8988T (cell line): ENCODE measurements at regions not wholly inside any gene's neighbourhood (a gene's known extent, or its start where the extent isn't known, plus 50 kb on each side); places are given as distances from the start of the nearest gene placed in this dataset.

Source experiments
- DNase-seq: peaks from one replicate; pipeline ENCODE4 v3.0.0; 2011

DNA sequence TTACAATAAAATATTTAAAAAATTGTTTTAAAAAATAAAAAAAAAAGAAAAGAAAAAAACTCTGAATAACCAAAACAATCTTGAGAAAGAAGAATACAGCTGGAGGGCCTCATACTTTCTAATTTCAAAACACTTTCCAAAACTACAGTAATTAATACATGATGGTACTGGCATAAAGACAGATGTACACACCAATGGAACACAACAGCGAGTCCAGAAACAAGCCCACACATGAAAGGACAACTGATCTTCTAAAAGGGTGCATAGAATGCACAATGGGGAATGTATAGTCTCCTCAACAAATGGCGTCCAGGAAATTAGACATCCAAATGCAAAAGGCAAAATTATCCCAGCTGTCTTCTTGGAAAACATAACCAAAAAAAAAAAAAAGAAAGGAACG is 99.6 kb downstream of the LURAP1L start:
- no peak for DNase-seq

DNA sequence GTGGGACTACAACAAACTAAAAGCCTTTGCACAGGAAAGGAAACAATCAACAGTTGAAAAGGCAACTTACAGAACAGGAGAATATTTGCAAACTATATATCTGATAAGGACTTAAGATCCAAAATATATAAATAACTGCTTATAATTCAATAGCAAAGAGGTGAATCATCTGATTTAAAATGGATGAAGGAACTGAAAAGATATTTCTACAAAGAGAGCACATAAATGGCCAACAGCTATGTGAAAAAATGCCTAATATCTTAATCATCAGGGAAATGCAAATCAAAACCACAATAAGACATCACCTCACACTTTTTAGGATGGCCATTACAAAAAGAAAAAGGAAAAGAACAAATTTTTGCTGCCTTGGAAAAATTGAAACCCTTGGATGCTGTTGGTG is 100.4 kb downstream of the LURAP1L start:
- no peak for DNase-seq

DNA sequence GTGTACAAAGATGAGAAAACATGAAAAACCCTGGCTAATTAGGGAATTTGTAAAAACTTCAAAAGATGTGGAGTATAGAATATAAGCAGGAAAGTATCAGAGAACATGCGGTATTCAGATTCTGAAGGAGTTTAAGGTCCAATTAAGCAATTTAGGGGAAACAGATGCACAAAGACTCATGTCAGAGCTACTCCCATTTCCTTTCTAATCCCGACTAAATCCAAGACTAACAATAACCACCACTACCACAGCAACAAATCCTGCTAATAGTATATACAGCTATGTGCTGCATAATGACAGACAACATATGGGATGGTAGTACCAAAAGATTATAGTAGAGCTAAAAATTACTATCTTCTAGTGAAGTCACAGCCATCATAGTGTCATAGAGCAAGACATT is 102.1 kb downstream of the LURAP1L start:
- no peak for DNase-seq

- DNase-seq, result no peak
Measured at GRCh38 chr9:12878351-12878978, 103.6 kb downstream of the LURAP1L start.

GRCh38 chr9:12879961-12880360 is 105.1 kb downstream of the LURAP1L start:
- no peak for DNase-seq

DNA sequence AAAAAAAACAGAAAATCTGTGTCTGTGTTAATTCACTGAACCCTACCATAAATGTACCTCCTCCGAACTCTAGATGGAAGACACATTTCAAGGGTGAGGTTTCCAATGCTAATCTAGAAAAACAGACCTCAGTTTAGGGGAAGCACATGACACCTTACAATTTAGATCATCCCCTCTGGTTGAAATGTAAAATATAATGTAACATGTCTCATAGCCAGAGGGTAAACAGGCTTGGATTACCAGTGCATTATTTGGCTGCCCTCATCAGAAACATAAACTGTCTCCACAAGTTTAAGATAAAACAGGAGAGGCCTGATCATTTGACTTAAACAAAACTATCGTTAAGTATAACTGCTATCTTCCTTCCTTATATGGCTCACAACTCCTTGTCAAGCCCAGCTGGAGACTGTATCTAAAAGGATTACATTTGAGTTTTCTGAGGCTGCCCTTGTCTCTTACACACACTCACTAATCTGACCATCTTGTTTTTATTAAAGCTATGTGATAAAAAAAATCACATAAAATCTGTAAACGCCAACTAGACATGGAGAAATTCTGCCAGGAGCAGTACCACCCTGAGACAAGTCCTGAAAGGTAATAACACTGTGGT is 105.7 kb downstream of the LURAP1L start:
- no peak for DNase-seq

DNA sequence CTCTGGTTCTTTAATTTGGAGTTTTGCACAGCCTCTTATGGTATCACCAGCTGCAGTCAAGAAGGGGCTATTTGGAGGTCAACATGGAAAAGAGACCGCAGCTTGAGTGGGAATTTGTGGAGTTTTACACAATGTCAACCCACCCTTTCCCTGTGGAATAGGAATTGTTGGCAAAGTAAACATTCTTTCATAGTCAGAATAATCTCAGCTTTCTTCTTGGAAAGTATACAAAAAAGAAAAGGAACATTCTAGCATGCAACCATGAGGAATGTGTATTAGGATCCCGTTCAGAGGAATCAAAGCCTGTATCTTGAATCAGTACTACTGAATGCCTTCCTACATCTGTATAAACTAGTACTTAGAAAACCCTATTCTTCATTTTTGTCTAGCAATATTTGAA is 107.6 kb downstream of the LURAP1L start:
- DNase-seq, result no peak

GRCh38 chr9:12884736-12885395 is 110.0 kb downstream of the LURAP1L start:
- no peak for DNase-seq

DNA sequence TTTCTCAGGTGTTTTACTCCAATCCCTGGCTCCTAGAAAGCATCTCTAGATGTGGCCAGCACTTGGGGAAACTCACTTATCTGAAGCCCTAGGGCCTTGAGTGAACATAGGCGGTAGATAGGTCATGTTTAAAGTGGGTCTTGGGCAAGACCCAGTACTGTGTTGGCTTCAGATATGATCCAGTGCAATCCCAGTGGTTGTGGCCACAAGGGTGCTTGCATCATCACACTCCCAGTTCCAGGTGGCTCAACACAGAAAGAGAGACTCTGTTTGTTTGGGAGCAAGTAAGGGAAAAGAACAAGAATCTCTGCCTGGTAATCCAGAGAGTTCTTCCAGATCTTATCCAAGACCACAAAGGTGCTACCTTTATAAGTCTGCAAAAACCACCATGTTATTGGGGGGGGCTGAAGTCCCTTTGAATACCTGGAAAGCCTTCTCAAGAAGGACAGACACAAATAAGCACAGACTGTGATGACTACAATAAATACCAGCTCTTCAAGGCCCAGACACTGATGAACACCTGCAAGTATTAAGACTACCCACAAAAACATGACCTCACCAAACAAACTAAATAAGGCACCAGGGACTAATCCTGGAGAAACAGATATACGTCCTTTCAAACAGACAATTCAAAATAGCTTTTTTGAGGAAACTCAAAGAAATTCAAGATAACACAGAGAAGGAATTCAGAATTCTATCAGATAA is 114.7 kb downstream of the LURAP1L start:
- no peak for DNase-seq

- no peak for DNase-seq
Measured at GRCh38 chr9:12891588-12891987, 116.8 kb downstream of the LURAP1L start.

DNA sequence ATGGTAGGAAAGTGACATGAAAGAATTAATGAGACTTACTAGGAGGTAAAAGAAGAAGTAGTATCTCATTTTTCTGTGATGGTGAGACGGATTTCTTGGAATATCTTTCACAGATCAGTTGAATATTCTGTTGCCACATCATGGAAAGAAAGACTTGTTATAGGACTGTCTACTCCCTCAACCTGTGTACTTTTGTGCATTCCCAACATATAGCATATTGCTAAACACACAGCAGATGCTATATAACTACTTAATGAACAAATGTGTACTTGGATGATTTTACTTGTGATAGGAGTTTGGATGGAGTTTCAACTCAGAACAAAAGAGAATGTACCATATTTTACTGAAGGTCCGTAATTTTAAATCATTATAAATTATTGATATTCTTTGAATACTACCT is 128.5 kb downstream of the LURAP1L start:
- no peak for DNase-seq

DNA sequence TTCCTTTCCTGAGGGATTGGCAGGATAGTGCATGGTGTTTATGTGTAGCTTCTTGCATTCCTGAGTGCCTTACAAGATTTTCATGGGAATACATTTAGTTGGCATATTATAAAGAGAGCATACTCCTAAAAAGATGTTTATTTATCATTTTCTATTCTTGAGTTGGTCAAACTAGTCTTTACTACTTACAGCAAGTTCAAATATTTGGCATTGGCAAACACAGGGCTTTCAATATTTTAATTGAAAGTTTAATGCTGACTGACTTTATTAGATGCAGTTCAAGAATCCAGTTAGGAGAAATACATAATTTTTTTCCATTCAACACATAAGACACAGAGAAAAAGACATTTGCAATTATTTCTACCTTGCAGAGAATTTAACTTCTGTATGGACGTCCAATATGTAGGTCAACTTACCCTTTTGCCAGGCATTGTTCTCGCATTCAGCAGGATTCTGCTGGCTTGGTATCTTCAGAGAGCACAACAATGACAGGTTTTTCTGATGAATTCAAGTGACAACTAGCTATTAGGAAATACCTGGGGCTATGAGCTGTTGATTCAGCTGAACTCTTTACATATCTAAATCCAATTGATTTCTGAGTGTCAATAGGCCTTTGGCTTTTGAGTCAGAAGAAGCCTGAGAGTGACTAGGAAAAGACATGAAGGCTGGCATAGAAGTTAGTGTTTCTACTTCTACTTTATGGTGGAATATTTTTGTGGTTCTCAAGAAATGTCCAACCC is 129.6 kb downstream of the LURAP1L start:
- no peak for DNase-seq

DNA sequence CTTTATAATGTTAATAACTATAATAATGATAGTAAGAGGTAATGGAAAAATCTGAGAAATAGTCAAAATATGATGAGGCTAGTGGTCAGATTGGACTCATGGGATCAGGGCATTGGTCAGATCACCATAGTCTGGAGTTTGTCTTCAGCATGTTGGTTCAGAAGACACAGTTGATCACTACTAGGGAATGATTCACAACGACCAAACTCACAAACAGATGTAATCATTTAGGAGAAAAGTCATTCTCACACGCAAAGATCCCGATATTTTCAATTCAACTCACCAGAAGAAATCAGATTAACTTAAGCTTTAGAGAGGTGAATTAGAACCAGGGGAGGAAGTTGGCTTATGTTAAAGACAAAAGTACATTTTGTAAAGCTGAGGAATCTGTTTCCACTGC is 131.8 kb downstream of the LURAP1L start:
- DNase-seq, result no peak

- DNase-seq, result no peak
Measured at GRCh38 chr9:12908895-12909294, 134.1 kb downstream of the LURAP1L start.

DNA sequence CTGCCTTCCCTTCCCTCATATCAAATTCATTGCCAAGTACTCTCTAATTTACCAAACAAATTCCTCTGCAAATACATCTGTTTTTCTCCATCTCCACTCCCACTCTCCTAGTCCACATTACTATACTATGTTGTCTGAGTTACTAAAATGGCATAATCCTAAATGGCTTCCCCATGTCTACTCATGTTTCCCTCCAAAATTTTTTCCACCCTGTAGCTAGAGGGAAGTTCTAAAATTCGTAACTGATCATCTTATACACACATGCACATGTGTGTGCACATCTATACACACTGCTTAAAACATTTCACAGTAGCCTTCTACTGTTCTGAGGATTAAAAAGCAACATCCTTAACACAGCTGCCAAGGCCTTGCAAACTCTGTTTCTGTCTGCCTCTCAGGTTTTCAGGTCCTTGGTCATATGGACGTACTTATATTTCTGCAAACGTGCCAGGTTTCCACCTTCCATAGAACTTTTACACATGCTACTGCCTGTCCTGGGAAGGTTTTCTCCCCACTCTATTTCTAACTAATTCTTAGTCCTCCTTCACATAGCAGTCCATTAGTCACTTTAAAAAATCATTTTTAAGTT is 140.6 kb downstream of the LURAP1L start:
- no peak for DNase-seq

GRCh38 chr9:12916042-12916441 is 141.2 kb downstream of the LURAP1L start:
- DNase-seq, result no peak

DNA sequence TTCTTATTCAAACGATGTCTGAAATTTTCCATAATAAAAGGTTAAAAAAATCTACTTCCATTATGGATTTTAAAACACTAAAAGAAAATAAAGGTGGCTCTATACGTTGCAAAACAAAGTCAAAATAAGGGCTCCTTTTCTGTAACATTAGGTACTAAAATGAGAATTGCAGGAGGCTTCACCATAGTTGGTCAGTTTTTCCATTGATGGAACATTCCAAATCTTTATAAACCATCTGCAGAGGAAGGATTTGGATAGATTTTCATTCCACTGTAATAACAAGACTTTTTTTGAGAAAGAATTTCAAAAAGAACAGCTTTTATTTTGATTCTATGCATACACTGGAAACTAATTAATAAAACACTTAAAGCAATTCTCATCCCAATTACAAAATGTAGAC is 145.6 kb downstream of the LURAP1L start:
- no peak for DNase-seq

- DNase-seq, result no peak
Measured at GRCh38 chr9:12921621-12922020, 146.8 kb downstream of the LURAP1L start.

DNA sequence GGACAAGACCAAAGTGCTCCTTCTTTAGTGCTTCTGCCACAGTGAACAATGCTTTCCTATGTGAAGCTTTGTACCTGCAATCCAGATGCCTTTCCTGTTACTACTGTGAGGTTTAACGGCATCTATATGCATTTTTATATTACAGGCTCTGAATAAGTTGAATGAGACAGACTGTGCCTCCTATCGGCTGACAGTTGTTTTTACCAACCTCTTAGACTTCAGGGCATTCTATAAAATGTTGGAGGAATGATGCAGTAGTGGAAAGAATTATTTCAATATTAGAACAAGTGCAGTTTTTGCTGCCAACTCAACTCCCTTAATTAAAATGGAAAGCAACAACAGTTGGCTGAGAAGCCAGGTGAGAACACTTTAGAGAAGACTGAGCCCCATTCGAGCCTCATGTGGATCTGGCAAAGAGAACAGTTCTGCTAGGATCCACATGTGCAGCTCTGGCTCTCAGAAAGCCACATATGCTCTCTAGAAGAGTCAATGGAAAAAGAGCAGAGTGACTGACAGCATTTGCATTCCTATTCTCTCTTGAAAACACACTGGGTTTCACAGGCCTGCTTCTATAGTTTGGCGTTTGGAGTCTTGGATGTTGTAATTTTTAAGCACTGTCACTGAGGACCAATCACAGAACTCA is 147.5 kb downstream of the LURAP1L start:
- no peak for DNase-seq

DNA sequence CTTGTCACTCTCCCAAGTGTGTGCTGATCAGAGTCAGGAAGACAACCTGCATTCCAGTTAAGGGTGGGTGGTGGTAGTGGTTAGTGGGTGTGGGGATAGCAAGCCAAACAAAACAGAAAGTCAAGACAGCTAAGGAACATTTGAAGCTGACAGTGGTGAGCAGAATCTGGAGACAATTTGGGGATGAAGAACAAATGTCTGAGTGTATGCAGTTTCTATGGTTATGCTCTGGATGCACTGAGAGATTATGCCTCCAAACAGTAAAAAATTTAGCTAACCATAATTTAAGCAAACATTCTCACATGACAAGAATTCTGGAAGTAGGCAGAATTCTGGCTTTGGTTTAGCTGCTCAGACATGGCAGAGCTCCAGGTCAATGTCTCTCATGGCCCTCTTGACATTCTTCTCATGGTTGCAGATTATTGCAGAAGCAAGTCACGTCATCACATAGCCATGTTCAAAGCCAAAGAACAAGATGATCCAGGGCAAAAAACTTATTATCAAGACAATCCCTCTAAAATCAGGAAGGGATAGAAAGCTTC is 148.7 kb downstream of the LURAP1L start:
- DNase-seq, result no peak

DNA sequence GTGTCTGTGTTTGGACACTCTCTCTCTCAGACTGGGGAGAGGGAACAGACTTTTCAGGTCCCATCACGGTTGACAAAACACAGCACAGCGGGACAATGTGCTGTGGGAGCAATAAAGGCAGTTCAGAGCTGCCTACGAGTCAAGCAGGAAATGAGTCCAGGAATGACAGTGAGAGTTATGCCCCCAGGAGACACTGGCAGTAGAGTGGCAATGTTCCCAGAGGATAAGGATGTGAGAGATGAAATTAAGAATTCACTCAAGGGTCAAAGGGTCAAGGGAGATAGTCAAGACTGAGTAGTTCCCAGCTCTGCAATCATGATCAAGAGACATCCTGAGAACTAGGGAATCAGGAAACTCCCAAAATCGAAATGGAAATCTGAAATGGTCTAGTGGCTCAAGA is 156.1 kb downstream of the LURAP1L start:
- no peak for DNase-seq

GRCh38 chr9:12933957-12934356 is 159.1 kb downstream of the LURAP1L start:
- no peak for DNase-seq
